C4-2B (cell line): ENCODE measurements at regions not wholly inside any gene's neighbourhood (a gene's known extent, or its start where the extent isn't known, plus 50 kb on each side); places are given as distances from the start of the nearest gene placed in this dataset.

Experiments used
- CTCF ChIP-seq: fragments of 450-650 bp; conservative IDR thresholded peaks from 2 replicates; pipeline ENCODE4 v1.5.1; 2017; ENCODE audit warnings: mild to moderate bottlenecking
- ZFX ChIP-seq: fragments of 450-650 bp; IDR thresholded peaks from 2 replicates; pipeline ENCODE4 v1.6.1; 2017

- no peak for TF ChIP-seq CTCF
- no peak for TF ChIP-seq ZFX
Observed at GRCh38 chr3:73213896-73214295, 152.4 kb downstream of the EBLN2 start.
